IPS DF 6.9 (cell line): ENCODE measurements at regions not wholly inside any gene's neighbourhood (a gene's known extent, or its start where the extent isn't known, plus 50 kb on each side); places are given as distances from the start of the nearest gene placed in this dataset.

Experiments
- DNase-seq: peaks from one replicate; pipeline ENCODE4 v3.0.0-alpha.2; 2013; ENCODE audit warnings: low read depth, low spot score
- H3K27ac ChIP-seq: one replicate; pipeline ENCODE4 v1.5.1; 2013; ENCODE audit warnings: low read length, control low read depth
- H3K27me3 ChIP-seq: 2 replicates; pipeline ENCODE4 v1.6.1; 2013; ENCODE audit warnings: mild to moderate bottlenecking, low read length; ENCODE audit not compliant: control insufficient read depth, insufficient read depth
- H3K36me3 ChIP-seq: 2 replicates; pipeline ENCODE4 v1.6.1; 2013; ENCODE audit warnings: low read length; ENCODE audit not compliant: control insufficient read depth, insufficient read depth
- H3K4me1 ChIP-seq: 2 replicates; pipeline ENCODE4 v1.6.1; 2013; ENCODE audit warnings: low read length; ENCODE audit not compliant: control insufficient read depth, insufficient read depth
- H3K4me3 ChIP-seq: 2 replicates; pipeline ENCODE4 v1.5.1; 2013; ENCODE audit warnings: mild to moderate bottlenecking, low read length
- H3K9me3 ChIP-seq: 2 replicates; pipeline ENCODE4 v1.6.1; 2013; ENCODE audit warnings: low read length, inconsistent platforms; ENCODE audit not compliant: control insufficient read depth, insufficient read depth
- WGBS: extraction: QIAGEN DNeasy Blood & Tissue Kit; methylation state at CpG from one replicate; pipeline ENCODE4 v1.1.7; 2013; ENCODE audit warnings: mixed read lengths, missing lambda C conversion rate; ENCODE audit not compliant: insufficient read length, insufficient coverage; 5-methylcytosine and 5-hydroxymethylcytosine counted together

DNA sequence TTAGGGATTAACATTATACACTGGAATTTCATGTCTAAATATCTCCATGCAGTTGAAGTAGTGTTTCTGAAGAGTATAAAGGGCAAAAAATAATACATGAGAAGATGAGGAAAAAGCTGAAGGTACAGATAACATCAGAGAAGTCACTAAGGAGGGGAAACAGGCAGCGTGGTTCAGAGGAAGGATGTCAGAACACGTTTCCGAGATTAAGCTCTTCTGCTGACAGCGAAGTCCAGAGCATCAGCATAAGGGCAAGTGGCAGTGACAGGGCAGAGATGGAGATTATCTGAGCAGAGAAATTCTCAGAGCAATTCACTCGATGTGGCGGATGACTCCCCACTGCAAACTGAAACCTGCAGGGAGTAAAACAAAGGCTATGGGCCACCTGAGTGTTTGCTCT is 443.2 kb upstream of the FRG1 start:
- Histone ChIP-seq H3K4me1 (no peaks in the 10 kb centered on the region), H3K4me3 (no peak overlapping the region), H3K9me3 (peaks cover 4% of the 10 kb centered on the region), H3K36me3 (no peaks in the 10 kb centered on the region; the same call in 1 of the 2 replicates), H3K27me3 (no peaks in the 10 kb centered on the region), H3K27ac (no peak overlapping the region)
- no CpG with 5 or more reads among the region's 6 CpGs for WGBS
- no peak for DNase-seq

DNA sequence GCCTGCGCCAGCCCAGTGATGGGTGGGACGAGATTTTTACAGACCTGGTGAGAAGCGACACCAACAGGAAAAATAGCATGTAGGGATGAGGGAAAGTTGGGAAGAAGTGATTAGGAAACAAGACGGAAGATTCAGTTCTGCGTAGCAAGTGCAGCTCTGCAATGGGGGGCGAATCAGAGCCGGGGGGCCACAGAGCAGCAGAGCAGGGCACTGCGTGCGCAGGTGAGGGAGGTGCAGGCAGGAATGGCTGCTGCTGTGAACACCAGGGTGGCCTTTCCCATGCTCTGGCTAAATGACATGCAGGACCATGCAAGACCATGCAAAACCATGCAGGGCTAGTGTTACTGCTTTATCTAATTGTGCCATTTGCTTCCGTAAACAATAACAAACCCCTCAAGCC is 442.7 kb upstream of the FRG1 start:
- Histone ChIP-seq H3K27ac (no peak overlapping the region), H3K36me3 (no peaks in the 10 kb centered on the region; the same call in 1 of the 2 replicates), H3K4me1 (no peaks in the 10 kb centered on the region), H3K4me3 (no peak overlapping the region), H3K27me3 (no peaks in the 10 kb centered on the region), H3K9me3 (peaks cover 4% of the 10 kb centered on the region)
- no CpG with 5 or more reads among the region's 10 CpGs for WGBS
- DNase-seq, result no peak

DNA sequence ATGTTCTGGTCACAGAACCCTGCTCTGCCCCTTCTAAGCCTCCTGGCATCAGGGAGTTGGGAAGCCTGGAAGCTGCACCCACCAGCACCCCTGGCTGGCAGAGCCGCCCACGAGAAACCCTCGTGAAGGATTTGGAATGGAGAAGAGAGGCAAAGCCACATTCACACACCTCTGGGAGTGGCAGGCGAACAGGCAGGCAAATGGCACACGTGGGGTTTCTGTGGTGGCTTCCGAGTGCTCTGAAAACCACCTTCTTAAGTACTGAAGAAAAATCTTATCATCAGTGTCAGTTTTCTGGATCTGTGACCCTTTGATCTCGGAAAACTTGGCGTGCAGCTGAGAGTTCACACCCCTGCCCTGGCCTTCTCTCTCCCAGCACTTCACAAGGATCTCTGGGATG is 442.2 kb upstream of the FRG1 start:
- no peak overlapping the region for H3K4me3 ChIP-seq
- peaks cover 4% of the 10 kb centered on the region for H3K9me3 ChIP-seq
- no CpG with 5 or more reads among the region's 8 CpGs for WGBS
- no peaks in the 10 kb centered on the region for H3K4me1 ChIP-seq
- no peak overlapping the region for H3K27ac ChIP-seq
- H3K36me3 ChIP-seq, result no peaks in the 10 kb centered on the region; the same call in 1 of the 2 replicates
- H3K27me3 ChIP-seq, result no peaks in the 10 kb centered on the region
- no peak for DNase-seq

DNA sequence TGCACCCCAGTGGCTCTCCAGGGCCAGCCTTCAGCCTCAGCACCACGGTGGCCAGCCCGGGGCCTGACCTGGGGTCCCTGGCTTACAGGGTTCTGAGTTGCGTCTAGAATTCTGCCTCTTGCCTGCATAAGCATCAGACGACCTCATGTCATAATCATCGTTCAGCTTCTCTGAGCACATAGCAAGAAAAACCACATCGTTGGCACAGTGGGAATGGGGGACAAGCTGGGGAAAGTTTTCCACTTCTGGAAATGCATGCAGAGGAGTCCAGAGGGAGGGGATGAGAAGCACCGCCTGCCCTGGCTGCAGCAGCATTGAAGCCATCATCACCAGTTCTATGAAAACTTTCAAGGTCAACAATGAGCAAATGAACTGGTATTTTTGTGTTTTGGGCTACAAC is 441.0 kb upstream of the FRG1 start:
- Histone ChIP-seq H3K27ac (no peak overlapping the region), H3K36me3 (no peaks in the 10 kb centered on the region; the same call in 1 of the 2 replicates), H3K4me3 (no peak overlapping the region), H3K27me3 (no peaks in the 10 kb centered on the region), H3K4me1 (no peaks in the 10 kb centered on the region), H3K9me3 (peaks cover 4% of the 10 kb centered on the region)
- WGBS, result no CpG with 5 or more reads among the region's 7 CpGs
- DNase-seq, result no peak

DNA sequence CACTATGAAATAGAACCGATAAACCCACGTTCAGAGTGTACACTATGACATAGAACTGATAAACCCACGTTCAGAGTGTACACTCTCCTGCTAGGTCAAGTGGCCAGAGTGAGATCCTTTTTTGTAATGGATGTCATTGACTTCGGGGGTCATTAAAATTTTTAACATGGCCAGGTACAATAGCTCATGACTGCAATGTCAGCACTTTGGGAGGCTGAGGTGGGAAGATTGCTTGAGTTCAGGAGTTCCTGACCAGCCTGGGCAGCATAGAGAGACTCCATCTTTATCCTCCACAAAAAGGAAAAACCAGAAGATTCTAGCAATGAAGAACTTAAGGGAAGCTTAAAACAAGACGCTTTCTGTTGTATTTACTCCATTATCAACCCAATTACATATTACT is 439.7 kb upstream of the FRG1 start:
- H3K27me3 ChIP-seq, result no peaks in the 10 kb centered on the region
- H3K4me1 ChIP-seq, result no peaks in the 10 kb centered on the region
- WGBS, result no CpG with 5 or more reads among the region's 5 CpGs
- no peaks in the 10 kb centered on the region; the same call in 1 of the 2 replicates for H3K36me3 ChIP-seq
- peaks cover 4% of the 10 kb centered on the region for H3K9me3 ChIP-seq
- DNase-seq, result no peak
- no peak overlapping the region for H3K27ac ChIP-seq
- H3K4me3 ChIP-seq, result no peak overlapping the region

DNA sequence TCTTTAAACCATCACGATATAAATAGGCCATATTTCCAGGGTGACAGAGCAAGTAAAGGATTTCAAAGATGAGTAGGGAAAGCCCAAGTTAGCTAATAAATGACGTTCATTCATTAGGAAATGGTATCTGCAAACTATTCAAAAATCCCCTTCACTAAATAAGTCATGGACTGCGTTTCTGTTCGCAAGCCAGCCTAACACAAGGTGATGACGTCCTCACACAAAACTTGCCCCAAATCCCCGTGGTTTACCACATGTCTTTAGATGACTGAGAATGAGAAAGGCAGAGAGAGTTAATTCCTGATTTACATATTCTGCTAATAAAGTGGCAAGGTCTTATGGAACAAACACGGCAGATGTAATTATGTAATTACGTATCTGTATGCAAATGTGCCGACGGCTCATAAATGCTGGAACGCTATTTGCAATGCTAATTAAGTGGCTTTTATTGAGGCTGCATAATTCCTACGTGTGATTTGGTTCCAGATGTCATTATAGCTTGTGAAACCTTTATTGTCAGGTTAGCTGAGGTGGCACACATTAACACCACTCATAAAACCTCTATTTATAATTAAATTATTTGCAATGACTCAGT is 437.7 kb upstream of the FRG1 start:
- H3K36me3 ChIP-seq, result no peaks in the 10 kb centered on the region
- H3K9me3 ChIP-seq, result no peaks in the 10 kb centered on the region; the same call in none of the 2 replicates
- no peak overlapping the region for H3K4me3 ChIP-seq
- no peaks in the 10 kb centered on the region for H3K27me3 ChIP-seq
- no CpG with 5 or more reads among the region's 12 CpGs for WGBS
- no peaks in the 10 kb centered on the region for H3K4me1 ChIP-seq
- DNase-seq, result no peak
- no peak overlapping the region for H3K27ac ChIP-seq

DNA sequence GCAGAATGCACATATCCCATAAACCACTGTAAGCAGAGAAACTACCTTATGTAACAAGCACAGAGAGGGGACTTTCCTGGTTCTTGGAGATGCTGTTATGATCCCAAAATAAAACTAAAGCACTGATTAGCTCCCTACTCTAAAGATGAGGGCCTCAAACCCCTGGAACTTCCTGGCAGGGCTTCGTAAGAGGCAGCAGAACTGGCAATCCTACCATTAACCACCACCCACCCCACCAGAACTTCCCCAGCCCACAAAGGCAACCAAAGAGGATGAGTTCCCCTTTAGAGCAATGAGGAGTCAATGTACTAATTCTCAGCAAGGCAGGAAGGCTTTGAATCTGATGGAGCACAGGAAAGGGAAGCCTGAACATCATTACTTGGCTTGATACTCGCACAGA is 436.5 kb upstream of the FRG1 start:
- H3K4me3 ChIP-seq, result no peak overlapping the region
- H3K27ac ChIP-seq, result no peak overlapping the region
- no peak for DNase-seq
- WGBS, result no CpG with 5 or more reads among the region's 2 CpGs
- no peaks in the 10 kb centered on the region for H3K36me3 ChIP-seq
- no peaks in the 10 kb centered on the region for H3K27me3 ChIP-seq
- H3K4me1 ChIP-seq, result no peaks in the 10 kb centered on the region
- no peaks in the 10 kb centered on the region; the same call in 1 of the 2 replicates for H3K9me3 ChIP-seq

DNA sequence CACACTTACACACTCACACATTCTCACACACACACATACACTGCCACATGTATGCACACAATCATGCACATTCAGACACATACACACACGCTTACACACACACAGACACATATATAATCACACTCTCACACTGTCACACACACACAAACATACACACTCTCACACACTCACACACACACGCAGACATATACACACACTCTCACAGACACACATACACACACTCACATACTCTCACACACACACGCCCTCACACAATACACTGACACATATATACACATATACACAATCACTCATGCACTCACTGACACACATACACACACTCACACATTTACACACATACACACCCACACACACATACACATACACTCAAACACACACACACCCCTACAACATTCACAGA is 435.3 kb upstream of the FRG1 start:
- no peak for DNase-seq
- WGBS, result 100% methylated on average over 3 of the region's 3 CpGs
- H3K4me1 ChIP-seq, result no peaks in the 10 kb centered on the region
- no peak overlapping the region for H3K27ac ChIP-seq
- H3K4me3 ChIP-seq, result no peak overlapping the region
- H3K36me3 ChIP-seq, result no peaks in the 10 kb centered on the region
- no peaks in the 10 kb centered on the region; the same call in 1 of the 2 replicates for H3K9me3 ChIP-seq
- H3K27me3 ChIP-seq, result no peaks in the 10 kb centered on the region

DNA sequence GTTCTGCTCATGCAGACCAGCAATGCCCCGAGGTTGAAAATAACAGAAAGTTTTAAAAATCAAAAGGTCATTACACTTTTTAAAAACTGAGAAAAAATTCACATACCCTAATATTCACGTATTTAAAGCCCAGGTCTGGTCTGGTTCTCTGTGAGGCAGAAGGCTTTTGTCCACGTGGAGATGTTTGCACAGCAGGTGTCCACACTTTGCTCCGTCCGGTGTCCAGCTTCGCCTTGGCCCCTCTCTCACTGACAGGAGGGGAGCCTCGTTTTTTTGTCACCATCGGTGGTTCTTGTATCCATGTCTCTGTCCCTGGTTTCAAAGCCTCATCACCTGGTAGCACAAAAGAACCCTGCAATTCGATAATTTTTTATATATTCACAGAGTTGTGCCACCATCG is 434.6 kb upstream of the FRG1 start:
- H3K4me3 ChIP-seq, result no peak overlapping the region
- no peaks in the 10 kb centered on the region for H3K4me1 ChIP-seq
- H3K27ac ChIP-seq, result no peak overlapping the region
- no CpG with 5 or more reads among the region's 10 CpGs for WGBS
- H3K27me3 ChIP-seq, result no peaks in the 10 kb centered on the region
- DNase-seq, result no peak
- H3K36me3 ChIP-seq, result no peaks in the 10 kb centered on the region
- no peaks in the 10 kb centered on the region; the same call in 1 of the 2 replicates for H3K9me3 ChIP-seq

DNA sequence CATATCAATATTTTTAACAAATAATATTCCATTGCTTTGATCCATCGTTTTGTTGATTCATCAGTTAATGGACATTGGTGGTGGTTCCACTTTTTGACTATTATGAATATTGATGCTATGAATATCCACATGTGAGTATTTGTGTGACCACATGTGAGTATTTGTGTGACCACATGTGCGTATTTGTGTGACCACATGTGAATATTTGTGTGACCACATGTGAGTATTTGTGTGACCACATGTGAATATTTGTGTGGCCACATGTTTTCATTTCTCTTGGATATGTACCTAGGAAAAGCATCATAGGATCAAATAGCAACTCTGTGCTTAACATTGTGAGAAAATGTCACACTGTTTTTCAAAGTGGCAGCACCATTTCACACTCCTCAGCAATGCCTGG is 433.6 kb upstream of the FRG1 start:
- no CpG with 5 or more reads among the region's 2 CpGs for WGBS
- DNase-seq, result no peak
- no peaks in the 10 kb centered on the region for H3K27me3 ChIP-seq
- no peak overlapping the region for H3K27ac ChIP-seq
- H3K4me1 ChIP-seq, result no peaks in the 10 kb centered on the region
- H3K36me3 ChIP-seq, result no peaks in the 10 kb centered on the region
- no peak overlapping the region for H3K4me3 ChIP-seq
- H3K9me3 ChIP-seq, result no peaks in the 10 kb centered on the region; the same call in 1 of the 2 replicates

DNA sequence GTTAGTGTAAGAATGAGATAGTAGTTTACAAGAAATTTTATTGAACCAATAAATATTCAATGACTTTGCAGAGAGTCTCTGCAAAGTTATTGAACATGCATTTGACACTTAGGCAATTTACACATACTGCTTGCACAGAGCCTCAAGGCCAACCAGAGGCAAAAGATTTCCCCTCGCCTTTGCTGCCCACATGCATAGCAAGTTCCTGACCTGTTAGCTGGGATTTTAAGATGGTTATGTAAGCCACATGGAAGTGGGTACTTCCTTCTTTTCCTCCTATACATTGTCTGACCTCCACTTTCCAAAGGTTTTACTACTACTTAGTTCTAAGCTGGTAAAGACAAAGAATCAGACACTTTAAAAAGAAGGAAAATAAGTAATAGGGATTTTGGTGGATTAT is 430.1 kb upstream of the FRG1 start:
- no peaks in the 10 kb centered on the region for H3K36me3 ChIP-seq
- H3K4me3 ChIP-seq, result no peak overlapping the region
- peaks cover 2% of the 10 kb centered on the region; the same call in 1 of the 2 replicates for H3K9me3 ChIP-seq
- H3K27me3 ChIP-seq, result no peaks in the 10 kb centered on the region
- H3K4me1 ChIP-seq, result no peaks in the 10 kb centered on the region
- H3K27ac ChIP-seq, result no peak overlapping the region
- no peak for DNase-seq
- WGBS, result no CpG with 5 or more reads among the region's 1 CpG
